ENCODE measurements at regions not wholly inside any gene's neighbourhood (a gene's known extent, or its start where the extent isn't known, plus 50 kb on each side); places are given as distances from the start of the nearest gene placed in this dataset.

DNA sequence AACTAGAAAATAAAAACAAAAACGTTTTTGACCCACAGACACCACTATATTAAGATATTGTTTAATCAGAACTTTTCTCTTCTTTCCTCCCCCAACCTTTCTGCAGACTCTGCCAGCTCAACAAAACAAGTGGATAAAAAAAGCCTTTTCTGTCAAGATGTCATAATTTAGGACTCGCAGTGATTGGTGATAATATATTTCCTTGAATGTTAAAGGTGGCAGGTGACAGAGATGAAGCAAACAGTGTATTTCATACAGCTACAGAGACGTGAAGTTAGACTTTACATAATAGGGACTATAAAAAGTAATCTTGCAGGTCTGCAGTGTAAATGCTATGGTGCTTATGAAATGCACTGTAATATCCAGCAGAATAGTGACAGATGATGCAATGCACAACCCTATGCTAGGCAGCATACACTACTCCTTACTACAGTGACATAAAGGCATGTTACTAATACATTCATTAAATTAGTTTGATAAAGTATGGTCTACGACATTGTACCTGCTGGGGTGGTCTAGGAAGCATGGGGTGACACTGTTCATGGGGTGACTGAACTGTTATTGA is 326.7 kb upstream of the GRAMD2B start:
- no peak for DNase-seq
- TF ChIP-seq GATA1 (IDR thresholded peaks at IDR 0.05; ENCODE audit: low read depth, low read length) (no peak), POLR2A (IDR thresholded peaks at IDR 0.05; ENCODE audit: low read length) (no peak)

DNA sequence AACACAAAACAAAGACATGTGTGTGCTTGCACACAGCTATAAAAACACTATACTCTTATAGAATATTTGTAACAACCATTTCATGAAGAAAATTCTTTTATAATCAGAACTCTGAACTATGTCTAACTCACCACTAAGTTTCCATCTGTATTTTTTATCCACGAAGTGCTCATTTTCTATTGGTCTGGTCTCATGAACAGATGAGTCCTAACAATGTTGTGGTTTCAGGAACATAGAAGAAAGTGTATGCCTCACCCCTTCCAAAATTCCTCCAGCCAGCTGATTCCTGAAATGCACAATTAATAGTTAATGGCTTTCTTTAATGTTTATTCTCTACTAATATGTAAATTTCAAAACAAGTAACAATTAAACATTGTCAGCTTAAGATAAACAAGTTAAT is 325.3 kb upstream of the GRAMD2B start:
- DNase-seq = no peak
- TF ChIP-seq POLR2A (IDR thresholded peaks at IDR 0.05; ENCODE audit: low read length) (no peak), GATA1 (IDR thresholded peaks at IDR 0.05; ENCODE audit: low read depth, low read length) (no peak)

DNA sequence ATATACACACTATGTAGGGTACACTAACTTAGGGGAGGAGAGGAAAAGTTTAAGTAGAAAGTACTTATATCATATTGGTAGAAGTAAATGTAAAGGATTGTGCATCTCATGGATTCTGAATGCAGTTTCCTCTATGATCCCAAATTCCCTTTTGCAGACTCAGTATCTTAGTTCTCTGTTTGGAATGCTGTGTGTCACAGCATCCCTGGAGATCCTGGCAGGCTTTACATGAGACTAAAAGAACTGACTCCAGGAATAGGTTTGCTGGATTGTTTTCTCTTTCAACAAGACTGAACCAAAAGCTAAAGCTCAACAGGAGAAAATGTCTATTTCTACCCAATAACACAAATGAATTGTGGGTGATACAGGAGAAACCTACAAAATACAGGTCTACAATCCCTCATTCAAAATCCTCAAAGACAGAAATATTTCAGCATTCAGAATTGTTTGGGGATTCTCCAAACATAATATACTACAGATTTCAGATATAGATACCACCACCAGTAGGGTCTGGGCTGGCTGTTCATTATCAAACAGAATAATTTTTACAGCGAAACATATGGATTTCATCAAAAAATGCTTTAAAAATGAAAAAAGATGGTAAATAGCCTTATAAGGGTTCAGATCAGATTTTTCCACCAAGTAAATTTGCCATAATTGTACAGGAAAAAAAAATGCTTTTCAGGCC is 324.7 kb upstream of the GRAMD2B start:
- DNase-seq = no peak
- TF ChIP-seq GATA1 (IDR thresholded peaks at IDR 0.05; ENCODE audit: low read depth, low read length) = no peak
- no peak for TF ChIP-seq POLR2A (IDR thresholded peaks at IDR 0.05; ENCODE audit: low read length)

DNA sequence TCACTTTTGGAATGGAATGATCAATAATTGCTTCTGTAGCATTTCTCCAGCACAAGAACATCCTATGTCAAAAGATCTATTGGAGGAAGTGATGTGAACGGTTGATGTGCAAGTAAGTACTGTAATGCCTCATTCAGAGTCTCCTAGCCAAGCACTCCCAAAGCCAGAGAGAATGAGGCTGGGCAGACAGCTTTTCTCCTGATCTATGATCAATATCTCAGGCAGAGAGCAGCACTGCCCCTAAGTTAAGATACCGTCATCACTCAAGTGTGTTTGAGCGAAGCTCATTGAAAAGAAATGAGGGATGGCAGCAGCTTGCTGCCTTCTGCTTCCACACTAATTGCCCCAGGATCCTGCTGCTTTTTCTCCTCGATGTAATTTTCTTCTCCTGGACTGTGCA is 324.1 kb upstream of the GRAMD2B start:
- TF ChIP-seq GATA1 (IDR thresholded peaks at IDR 0.05; ENCODE audit: low read depth, low read length) = no peak
- TF ChIP-seq POLR2A (IDR thresholded peaks at IDR 0.05; ENCODE audit: low read length) = no peak
- no peak for DNase-seq

DNA sequence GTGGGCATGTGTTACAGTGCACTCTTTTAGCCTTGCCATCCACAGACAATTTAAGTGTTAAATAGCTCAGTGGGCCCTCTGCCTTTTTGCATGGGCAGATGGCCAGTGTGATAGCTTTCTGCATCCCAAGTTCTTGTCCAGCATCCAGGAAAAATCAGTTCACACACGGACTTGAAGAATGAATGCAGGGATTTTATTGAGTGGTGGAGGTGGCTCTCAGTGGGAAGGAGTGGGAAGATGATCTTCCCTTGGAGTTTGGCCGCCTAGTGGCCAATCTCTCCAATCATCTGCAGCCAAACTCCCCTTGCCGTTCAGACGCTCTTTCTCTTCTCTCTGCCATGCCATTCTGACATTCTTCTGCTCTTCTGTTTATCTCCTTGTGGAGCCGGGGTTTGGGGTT is 322.4 kb upstream of the GRAMD2B start:
- TF ChIP-seq GATA1 (IDR thresholded peaks at IDR 0.05; ENCODE audit: low read depth, low read length) (no peak), POLR2A (IDR thresholded peaks at IDR 0.05; ENCODE audit: low read length) (no peak)
- no peak for DNase-seq

DNA sequence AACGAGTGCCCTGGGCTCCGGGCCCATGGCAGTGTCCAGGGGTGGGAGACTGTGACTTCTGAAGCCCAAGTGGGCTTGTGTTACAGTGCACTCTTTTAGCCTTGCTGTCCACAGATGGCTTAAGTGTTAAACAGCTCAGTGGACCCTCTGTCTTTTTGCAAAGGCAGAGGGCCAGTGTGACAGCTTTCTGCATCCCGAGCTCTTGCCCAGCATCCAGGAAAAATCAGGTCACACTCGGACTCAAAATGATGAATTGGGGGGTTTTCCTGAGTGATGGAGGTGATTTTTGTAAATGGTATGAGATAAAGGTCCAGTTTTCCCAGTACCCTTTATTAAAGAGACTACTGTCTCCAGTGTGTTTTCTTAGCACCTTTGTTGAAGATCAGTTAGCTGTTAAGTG is 321.3 kb upstream of the GRAMD2B start:
- no peak for DNase-seq
- TF ChIP-seq GATA1 (IDR thresholded peaks at IDR 0.05; ENCODE audit: low read depth, low read length) = no peak
- no peak for TF ChIP-seq POLR2A (IDR thresholded peaks at IDR 0.05; ENCODE audit: low read length)

DNA sequence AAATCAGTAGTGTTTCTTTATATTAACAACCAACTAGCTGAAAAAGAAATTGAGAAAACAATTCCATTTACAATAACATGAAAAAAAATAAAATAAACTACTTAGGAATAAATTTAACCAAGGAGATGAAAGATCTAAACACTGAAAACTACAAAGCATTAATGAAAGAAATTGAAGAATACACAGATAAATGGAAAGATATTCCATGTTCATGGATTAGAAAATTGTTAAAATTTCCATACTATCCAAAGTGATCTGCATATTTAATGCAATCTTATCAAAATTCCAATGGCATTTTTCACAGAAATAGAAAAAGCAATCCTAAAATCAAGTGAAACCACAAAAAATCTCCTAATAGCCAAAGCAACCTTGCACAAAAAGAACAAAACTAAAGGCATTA is 320.2 kb upstream of the GRAMD2B start:
- no peak for DNase-seq

DNA sequence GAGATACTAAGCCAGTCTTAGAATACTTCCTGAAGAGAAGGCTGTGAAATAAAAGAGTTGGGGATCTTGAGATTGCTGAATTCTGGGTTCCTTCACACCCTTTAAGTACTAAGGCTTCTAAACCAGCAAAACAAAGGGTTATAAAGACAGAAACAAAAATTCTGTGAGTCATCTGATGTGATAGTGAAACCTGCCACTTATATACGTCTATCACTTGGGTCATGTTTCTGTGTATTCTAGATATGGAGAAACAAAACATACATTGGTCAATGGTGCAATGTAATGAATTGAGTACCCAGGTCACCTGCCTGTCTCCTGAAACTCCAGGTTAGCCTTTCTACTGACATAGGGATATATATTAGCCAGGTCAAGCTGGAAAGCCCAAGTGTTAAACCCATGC is 319.3 kb upstream of the GRAMD2B start:
- TF ChIP-seq GATA1 (IDR thresholded peaks at IDR 0.05; ENCODE audit: low read depth, low read length) (no peak), POLR2A (IDR thresholded peaks at IDR 0.05; ENCODE audit: low read length) (no peak)
- DNase-seq = no peak

More for the DNA sequence above, 320.2 kb upstream of the GRAMD2B start:
- TF ChIP-seq GATA1 (IDR thresholded peaks at IDR 0.05; ENCODE audit: low read depth, low read length) (no peak), POLR2A (IDR thresholded peaks at IDR 0.05; ENCODE audit: low read length) (no peak)

DNA sequence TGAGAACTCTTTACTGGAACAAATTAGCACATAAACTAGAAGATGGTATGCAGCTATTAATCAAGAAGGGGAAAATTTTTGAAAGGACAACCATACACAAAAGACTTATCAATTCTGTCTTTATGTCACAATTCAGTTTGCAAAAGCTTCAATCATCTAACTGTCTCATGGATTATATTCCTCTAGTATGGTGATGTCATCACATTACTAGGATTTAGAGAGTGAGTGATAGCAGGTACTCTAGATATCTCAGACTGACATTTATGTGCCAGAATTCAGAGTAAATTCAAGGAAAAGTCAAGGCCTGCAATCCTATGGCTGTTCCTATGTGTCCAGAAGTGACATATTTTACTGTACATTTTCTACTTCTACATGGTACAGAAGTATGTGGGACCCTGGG is 318.9 kb upstream of the GRAMD2B start:
- TF ChIP-seq POLR2A (IDR thresholded peaks at IDR 0.05; ENCODE audit: low read length) (no peak), GATA1 (IDR thresholded peaks at IDR 0.05; ENCODE audit: low read depth, low read length) (no peak)
- no peak for DNase-seq

DNA sequence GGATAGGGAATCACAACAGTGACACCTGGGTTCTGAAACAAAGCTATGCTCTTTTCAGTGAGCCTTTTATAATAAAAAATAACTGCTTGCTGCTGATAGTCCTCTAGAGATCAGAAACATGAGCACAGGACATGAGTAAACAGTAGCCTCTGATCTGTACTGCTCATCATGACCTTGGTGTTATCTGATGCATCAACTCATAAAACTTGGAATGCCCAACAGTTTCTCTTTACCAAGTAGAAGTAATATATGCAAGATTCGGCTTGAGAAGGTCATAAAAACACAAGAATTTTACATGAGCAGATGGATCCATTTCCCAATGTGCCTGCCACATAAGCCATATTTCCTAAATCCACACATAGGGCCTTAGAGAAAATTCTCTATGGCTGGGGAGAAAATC is 318.3 kb upstream of the GRAMD2B start:
- TF ChIP-seq GATA1 (IDR thresholded peaks at IDR 0.05; ENCODE audit: low read depth, low read length) (no peak), POLR2A (IDR thresholded peaks at IDR 0.05; ENCODE audit: low read length) (no peak)
- DNase-seq = no peak

DNA sequence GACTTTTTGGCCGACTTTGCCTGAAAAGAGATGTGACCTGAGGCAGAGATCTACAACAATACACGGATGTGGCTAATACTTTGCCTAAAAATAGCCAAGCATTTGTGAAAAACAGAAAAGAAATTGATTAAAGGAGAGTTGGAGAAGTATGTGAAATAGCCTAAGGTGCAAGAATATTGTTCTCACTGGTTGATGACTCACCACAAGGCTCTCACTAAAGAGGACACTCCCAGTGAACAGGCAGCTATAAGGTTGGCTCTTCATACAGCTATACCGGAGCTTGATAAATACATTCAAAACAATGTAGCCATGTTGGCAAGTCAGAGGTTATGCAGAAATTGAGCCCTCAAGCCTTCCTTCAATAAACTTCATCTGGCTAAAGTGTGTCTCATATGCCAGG is 317.2 kb upstream of the GRAMD2B start:
- no peak for DNase-seq
- TF ChIP-seq POLR2A (IDR thresholded peaks at IDR 0.05; ENCODE audit: low read length) (no peak), GATA1 (IDR thresholded peaks at IDR 0.05; ENCODE audit: low read depth, low read length) (no peak)

DNA sequence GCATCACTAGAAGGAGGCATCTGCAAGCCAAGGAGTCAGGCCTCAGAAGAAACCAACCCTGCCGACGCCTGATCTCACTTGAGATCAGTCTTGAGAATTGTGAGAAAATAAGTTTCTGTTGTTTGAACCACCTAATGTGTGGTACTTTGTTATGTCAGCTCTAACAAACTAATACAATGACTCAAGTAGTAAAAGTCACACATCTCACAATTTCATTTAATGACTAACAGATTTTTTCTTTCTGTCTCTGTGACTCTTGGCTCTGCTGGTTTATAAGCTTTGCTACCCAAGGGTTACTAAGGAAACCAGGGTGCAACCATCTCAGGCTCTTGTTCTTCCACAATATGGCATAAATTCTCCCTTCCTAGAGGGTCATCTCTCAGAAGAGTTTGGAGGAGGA is 315.8 kb upstream of the GRAMD2B start:
- no peak for TF ChIP-seq GATA1 (IDR thresholded peaks at IDR 0.05; ENCODE audit: low read depth, low read length)
- no peak for TF ChIP-seq POLR2A (IDR thresholded peaks at IDR 0.05; ENCODE audit: low read length)

DNA sequence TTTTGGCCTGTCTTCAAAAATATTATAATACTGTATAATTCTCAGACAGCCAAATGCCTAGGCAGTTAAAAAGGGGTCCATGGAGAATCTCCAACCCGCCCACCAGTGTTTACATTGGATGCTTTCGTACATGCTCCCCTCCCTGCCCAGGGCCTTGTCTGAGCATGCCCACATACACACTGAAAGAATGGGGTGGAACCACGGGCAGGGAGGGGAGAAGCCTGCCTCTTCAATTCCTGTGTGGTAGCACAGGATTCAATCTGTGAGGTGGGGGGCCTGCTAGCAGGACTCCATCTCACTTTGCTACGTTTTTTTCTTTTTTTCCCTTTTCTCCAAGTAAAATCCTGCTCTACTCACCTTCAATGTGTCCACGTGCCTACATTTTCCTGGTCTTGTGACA is 314.7 kb upstream of the GRAMD2B start:
- no peak for TF ChIP-seq POLR2A (IDR thresholded peaks at IDR 0.05; ENCODE audit: low read length)
- TF ChIP-seq GATA1 (IDR thresholded peaks at IDR 0.05; ENCODE audit: low read depth, low read length) = no peak
- DNase-seq = no peak

More for the DNA sequence above, 315.8 kb upstream of the GRAMD2B start:
- no peak for DNase-seq

DNA sequence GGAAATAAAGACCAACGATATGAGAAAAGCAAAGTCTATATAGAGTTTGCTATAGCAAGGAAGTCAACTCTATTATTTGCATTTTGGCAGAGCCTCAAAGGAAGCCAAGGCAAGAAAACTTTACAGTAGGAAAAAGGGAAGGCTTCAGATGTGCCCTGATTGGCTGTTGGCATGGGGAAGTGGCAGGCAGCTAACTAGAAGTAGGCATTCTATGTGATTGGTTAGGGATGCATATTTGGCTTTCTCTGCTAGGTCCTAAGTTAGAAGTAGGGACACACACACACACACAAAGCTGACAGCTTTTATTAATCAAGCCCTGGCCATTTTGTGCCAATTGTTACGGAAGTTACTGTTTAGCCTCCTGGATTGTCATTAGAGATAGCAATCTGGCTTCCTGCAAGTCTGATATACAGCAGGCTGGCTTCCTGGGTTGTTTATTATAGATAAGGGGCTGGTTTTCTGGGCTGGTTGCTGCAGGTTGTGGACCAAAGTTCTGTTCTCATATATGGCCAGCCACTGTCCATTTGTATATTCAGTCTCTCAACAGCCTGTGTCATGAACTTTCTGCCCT is 308.1 kb upstream of the GRAMD2B start:
- DNase-seq = no peak
- TF ChIP-seq GATA1 (IDR thresholded peaks at IDR 0.05; ENCODE audit: low read depth, low read length) (no peak), POLR2A (IDR thresholded peaks at IDR 0.05; ENCODE audit: low read length) (no peak)

DNA sequence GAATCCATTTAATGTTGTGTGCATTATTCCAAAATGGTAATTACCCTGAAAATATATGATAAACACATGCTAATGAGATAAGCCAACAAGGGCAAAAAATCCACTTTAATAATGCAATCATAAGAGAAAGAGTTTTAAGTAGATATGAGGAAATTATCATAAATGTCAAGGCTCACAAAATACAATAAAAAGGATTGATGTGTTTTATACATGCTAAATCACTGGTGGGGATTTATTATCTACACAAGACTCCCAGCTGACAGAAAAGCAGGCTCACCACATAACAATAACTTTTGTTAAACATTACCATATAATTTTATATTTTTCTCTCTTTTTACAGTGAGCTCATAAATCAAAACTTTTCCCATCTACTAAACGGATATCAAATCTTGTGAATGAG is 306.2 kb upstream of the GRAMD2B start:
- TF ChIP-seq GATA1 (IDR thresholded peaks at IDR 0.05; ENCODE audit: low read depth, low read length) (no peak), POLR2A (IDR thresholded peaks at IDR 0.05; ENCODE audit: low read length) (no peak)
- DNase-seq = no peak

Data from erythroblast (primary cell).